GM18873 (cell line): ENCODE measurements at regions not wholly inside any gene's neighbourhood (a gene's known extent, or its start where the extent isn't known, plus 50 kb on each side); places are given as distances from the start of the nearest gene placed in this dataset.
"Not testable (repeated sequence)": the region's sequence is repeated elsewhere in the genome, so short reads cannot be mapped to it uniquely, and the experiment has no call there.

Experiments
- ATAC-seq: cut with Tn5 transposase; IDR thresholded peaks from one replicate; pipeline ENCODE4 v1.9.1; 2021; ENCODE audit warnings: mild to moderate bottlenecking, moderate library complexity, moderate number of reproducible peaks; ENCODE audit not compliant: unreplicated experiment, low FRiP score

DNA sequence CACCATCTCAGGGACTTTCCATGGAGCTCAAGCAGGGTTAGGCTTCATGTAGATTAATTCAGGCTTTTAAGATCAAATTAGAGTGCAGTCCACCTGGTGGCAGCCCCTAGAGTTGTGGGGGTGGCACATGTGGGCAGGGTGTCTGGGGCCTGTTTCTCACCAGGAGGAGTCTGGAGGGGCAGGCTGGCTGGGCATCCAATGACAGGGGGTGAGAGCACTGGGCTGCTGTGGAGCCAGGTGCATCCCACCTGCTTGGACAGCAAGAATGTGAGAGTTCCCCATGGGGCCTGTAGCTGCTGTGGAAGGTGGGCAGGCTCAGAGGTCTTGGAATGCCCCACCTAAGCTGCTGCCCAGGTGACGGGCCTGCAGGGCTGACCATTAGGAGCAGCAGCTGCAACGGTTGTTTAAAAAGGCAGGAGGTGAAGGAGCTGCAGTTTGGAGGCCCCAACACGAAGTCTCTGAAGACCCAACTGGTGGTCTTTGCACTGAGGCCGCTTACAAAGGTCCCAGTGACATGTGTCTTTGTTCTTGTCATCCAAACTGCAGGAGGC, 686.3 kb upstream of the HS6ST1 start:
- no peak for ATAC-seq

DNA sequence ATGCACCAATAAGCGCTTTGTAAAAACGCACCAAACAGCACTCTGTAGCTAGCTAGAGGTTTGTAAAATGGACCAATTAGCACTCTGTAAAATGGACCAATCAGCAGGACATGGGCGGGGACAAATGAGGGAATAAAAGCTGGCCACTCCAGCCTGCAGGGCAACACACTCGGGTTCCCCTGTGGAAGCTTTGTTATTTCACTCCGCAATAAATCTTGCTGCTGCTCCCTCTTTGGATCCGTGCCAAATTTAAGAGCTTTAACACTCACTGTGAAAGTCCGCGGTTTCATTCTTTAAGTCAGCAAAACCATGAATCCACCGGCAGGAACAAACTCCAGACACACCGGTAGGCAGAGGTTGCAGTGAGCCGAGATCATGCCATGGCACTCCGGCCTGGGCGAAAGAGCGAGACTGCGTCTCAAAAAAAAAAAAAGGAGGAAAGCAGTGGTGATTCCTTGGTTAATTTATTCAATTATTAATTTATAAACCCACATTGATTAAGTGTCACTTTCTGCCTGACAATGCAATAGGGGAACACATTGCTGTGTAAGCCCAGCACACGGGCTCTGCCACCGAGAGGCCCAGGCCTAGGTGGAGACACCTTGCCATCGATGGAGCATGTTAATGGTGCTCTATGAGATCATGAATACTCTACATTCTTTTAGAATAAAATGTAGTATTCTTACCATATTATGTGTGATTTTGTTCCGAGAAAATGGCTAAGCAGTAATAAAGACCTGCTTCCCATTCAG, 687.6 kb upstream of the HS6ST1 start:
- no peak for ATAC-seq

DNA sequence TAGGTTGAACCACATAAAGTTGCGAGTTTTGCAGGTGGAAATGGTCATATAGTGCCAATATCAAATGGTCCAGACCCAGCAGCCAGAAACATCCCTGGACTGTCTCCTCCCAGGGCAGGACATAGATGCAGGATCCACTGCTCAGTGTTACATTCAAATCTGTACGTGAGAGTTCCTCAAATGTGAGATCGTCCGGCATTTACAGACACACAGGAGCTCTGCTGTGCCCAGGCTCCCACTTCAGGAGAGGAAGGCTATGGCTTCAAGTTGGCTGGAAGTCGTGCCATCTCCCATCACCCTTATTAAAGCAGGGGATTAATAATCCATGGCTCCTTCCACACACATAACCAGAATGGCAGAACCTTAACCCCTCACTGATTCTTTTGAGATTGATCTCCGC, 688.2 kb upstream of the HS6ST1 start:
- ATAC-seq = no peak

DNA sequence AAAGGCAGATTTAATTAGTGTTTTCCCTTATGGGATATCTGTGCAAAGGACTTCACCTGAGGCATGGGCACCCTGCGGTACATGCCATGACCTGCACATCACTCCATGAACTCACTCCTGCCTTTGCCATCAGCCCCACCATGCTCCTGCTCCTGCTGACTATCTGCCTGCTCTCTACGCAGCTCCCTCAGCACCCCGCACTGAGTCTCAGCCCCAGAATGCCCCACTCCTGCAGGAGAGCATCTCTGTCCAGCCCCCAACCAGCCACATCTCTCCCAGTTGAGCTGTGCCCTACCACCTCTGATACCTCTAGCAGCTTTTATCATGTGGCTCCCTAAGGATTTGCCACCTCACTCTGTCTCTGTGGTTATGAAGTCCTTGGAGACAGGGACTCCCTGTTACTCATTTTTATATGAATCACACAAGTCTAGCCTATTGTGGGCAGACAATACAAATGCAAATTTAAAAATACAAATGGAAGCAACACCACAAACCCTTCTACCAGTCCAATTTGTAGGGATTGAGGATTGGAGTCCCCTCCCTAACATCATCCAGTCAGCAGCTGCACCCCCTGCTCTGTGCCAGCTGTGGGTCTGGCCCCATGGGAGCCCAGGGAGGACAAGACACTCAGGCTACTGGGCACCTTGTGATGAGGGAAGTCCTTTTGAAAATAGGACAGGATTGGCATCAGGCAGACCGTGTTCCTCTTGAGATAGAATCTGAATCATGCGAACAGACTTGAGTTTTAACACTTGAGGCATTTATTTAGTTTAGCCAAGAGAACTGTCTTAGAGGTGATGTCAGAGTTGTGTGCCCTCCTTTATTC, 689.6 kb upstream of the HS6ST1 start:
- no peak for ATAC-seq

DNA sequence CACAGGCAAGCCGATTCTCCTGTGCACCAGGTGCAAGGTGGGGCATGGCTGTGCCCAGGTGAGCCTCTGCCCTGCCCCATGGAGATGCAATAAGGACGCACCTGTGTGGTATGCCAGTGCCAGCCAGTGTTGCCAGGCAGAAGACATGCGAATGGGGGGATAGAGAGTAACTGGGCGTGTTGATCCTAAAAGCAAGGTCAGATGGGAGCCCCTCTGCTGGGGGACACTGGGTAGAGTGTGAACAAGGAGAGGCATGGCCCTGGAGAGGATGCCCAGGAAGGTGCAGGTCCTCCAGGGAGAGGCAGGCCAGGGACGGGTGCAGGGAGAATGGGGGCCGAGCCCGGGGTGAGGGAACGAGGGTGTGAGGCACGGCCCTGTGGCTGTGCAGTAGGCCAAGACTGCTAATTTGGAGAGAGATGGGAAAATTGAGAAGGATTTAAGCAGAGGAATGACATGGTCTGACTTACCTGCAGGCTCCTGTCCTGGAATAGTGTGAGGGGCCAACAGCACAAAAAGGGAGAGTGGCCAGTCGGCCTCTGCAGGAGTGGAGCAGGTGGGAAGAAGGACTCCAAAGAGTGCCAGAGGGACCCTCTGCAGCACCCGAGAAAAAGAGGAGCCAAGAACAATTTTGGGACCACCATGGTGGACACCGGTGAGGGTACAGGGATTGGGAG, 690.4 kb upstream of the HS6ST1 start:
- no peak for ATAC-seq

DNA sequence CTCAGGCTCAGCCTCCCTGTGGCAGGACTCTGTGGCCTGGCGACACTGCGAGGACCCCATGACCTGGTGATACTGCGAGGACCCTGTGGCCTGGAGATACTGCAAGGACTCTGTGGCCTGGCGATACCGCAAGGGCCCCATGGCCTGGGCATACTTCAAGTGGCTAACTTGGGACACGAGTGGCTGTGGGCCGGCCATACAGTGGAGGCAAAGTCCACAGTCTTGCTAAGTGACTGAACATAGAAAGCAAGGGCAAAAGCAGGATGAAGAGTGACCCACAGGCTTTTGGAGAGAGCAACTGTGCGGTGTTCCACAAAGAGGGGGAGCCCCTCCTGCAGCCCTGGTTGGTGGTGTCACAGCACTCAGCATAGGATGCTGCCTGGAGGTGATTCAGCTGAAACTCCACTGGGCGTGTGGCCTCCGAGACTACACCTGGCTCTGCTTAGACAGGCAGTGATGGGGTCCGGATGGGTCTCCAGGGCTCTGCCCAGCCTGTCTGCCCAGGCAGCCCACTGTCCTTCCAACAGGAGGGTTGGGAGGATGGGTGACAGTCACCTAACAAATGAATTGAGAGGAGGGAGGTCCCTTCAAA, 691.0 kb upstream of the HS6ST1 start:
- ATAC-seq = no peak

DNA sequence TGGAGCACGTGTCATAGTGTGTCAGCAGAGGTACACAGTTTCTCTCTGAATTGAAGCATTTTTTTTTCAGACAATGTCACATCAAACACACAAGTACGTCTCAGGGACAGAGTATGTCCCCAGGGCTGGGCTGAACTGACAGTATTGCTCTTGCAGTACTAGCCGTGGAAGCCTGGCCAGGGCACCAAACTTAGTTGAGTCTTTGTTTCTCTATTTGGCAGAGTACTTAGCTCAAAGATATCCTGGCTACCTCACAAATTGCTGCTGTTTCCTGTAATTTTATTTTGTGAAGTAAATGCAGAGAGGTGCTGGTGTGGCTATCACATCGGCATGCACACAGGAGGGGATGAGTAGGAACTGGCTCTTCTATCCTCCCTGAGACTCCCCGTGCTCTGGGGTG, 691.6 kb upstream of the HS6ST1 start:
- no peak for ATAC-seq

DNA sequence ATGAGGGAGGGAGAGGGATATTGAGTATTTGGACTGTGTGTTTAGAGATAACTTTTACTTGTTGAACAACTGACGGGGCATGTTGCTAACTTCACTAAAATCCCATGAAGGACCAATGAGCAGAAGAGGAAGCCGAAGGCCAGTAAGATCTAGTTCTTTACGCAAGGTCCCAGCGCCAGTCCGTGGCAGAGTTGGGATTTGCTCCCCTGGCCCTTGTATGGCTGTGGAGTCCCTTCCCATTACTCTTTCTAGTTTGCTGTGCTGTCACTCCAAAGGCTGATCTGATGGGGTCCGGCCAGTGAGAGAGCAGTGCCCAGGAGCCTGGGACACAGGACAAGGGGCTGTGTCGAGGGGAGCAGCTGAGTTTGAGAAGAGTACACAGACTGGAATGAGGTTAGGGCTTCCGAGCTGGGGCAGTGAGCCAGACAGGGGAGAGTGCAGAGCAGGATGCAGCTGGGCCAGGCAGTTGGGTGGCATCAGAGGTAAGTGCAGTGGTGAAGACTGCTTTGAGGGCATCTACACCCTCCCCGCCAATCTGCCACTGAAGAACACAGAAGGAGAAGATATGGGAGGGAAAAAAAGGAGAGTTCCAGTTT, 692.9 kb upstream of the HS6ST1 start:
- ATAC-seq = no peak

DNA sequence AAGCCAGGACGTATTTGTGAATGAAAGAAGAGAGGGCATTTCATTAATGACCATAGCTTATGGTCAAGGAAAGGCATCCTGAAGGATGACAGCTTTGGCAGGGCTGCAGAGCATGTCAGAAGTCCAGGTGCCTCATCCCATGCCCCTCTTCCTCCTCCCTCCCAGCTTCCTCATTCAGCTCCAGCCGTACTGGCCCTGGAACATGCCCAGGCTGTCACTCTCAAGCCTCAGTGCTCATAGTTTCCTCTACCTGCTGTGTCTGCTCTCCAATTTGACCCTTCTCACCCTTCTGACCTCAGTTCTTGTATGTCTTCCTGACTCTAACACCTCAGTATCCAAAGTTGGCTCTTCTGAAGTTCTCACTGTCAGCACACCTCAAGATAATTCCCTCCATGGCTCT, 695.8 kb upstream of the HS6ST1 start:
- no peak for ATAC-seq

DNA sequence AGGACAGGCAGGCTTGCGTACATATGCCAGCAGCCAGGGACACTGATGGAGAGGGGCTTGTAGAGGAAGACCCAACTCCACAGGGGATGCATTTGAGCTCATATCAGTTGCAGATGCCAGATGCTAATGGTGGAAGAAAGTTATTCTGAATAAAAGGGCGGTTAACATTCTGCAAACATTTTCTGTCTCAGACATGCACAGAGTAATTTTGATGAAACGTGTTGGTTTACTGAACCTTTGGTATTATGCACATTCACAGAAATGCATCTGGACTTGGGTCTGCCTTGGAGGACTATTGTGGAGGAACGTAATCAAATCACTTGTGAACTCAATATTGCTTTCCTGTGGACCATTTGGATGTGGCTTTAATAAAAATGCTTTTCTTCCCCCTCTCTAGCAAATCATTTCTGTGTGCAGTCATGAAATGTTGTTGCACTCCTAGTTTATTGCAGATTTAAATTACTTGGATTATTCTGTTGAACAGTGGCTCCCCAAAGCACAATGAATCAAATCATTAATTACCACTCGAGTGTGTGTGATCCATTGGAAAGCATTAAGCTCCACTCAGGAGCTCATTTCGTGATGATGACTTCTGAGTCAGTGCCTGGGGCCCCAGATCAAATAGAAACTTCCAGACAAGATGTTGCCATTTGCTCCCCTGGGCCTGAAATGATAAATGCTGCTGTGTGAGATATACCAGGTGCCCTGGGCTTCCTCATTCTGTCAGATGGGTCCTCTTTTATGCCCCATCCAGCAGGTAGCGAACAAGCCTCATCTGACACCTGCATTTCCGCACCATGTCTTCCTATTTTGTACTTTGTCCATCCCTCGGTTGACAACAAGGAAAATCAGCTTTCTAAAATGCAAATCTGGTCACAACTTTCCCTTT, 697.0 kb upstream of the HS6ST1 start:
- no peak for ATAC-seq

DNA sequence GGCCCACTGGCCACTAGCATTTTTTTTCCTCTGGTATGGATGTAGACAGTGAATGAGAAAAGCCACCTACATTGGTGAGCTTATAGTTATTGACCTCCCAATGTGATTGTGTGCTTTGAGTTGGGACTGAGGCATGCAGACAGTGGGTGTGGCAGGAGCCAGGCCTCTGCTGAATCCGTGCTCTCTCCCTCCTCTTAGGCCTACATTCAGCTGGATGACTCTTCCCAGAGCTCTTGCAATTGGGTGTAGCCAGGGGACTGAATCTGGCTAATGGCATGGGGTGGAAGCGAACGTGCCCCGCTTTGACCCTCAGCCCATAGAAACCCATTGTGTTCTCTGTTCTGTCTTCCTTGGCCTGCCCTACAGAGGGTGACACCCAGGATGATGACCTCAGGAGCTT, 698.3 kb upstream of the HS6ST1 start:
- ATAC-seq = no peak

DNA sequence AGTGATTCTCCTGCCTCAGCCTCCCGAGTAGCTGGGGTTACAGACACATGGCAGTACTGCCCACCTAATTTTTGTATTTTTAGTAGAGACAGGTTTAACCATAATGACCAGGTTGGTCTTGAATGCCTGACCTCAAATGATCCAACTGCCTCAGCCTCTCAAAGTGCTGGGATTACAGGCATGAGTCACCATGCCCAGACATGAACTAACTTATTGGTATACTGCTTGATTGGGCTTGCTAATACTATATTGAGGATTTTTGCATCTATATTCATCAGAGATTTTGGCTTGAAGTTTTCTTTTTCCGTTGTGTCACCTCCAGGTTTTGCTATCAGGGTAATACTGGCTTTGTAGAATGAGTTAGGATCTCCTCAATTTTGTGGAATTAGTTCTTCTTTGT, 706.1 kb upstream of the HS6ST1 start:
- no peak for ATAC-seq

DNA sequence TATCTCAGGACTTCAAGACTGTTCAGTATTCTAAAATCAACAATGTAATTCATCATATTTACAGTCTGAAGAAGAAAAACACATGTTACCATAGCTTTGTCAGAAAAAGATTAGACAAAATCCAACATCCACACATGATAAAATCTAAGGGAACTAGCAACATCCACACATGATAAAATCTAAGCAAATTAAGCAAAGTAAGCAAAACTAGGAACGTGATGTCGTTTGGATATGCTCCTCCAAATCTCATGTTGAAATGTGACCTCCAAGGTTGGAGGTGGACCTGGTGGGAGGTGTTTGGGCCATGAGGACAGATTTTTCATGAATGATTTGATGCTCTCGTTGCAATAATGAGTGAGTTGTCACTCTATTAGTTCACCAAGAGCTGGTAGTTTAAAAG, 717.3 kb upstream of the HS6ST1 start:
- no peak for ATAC-seq

DNA sequence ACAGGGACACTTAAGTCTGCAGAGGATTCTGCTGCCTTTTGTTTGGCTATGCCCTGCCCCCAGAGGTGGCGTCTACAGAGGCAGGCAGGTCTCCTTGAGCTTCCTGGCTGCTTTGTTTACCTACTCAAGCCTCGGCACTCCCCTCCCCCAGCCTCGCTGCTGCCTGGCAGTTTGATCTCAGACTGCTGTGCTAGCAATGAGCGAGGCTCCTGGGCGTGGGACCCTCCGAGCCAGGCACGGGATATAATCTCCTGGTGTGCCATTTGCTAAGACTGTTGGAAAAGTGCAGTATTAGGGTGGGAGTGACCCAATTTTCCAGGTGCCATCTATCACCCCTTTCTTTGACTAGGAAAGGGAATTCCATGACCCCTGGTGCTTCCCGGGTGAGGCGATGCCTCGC, 725.0 kb upstream of the HS6ST1 start:
- not testable (repeated sequence) for ATAC-seq

DNA sequence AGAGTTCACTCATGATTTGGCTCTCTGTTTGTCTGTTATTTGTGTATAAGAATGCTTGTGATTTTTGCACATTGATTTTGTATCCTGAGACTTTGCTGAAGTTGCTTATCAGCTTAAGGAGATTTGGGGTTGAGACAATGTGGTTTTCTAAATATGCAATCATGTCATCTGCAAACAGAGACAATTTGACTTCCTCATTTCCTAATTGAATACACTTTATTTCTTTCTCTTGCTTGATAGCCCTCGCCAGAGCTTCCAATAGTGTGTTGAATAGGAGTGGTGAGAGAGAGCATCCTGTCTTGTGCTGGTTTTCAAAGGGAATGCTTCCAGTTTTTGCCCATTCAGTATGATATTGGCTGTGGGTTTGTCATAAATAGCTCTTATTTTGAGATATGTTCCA, 727.8 kb upstream of the HS6ST1 start:
- not testable (repeated sequence) for ATAC-seq

DNA sequence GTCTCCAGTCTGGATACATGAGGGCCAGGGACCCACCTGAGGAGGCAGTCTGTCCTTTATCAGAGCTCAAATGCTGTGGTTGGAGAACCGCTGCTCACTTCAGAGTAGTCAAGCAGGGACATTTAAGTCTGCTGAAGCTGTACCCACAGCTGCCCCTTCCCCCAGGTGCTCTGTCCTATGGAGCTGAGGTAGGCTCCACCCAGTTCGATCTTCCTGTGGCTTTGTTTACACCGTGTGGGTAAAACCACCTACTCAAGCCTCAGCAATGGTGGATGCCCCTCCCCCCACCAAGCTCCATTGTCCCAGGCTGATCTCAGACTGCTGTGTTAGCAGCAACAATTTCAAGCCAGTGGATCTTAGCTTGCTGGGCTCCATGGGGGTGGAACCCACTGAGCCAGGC, 731.4 kb upstream of the HS6ST1 start:
- ATAC-seq = no peak

DNA sequence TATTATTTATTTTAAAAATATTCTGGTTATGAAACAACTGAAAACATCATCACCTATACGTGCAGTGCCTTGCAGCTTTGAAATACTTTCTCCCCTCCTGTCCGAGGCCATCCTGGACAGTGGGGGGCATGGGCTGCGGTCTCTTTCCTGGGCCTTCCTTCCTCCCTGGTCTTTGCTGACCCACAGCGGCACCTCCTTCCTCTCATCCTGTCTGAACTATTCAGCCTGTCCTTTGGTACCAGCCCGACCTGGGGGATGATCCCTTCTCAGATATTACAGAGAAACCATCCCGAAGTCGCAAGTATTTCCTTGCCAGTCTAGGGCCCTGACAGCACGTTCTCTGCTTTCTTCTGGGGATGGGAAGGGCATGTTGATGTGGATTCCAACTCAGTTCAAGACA, 736.6 kb upstream of the HS6ST1 start:
- no peak for ATAC-seq

DNA sequence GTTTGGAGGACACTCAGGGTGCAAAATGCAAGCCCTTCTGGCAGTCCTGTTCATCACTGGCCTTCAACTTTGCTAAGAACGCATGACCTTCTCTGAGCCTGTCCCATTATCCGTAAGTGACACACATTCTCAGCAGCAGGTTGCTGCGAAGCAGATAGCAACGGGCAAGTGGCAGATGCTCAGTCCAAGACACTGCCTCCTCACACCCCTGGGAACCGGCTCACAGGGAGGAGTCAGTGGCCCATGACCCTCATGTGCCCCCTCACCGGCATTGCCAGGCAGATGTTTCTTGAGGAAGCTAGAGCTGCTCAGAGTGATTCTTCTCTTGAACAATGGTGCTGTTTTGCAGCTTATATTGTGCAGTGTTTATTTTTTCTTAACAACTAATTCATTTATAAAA, 737.2 kb upstream of the HS6ST1 start:
- no peak for ATAC-seq

DNA sequence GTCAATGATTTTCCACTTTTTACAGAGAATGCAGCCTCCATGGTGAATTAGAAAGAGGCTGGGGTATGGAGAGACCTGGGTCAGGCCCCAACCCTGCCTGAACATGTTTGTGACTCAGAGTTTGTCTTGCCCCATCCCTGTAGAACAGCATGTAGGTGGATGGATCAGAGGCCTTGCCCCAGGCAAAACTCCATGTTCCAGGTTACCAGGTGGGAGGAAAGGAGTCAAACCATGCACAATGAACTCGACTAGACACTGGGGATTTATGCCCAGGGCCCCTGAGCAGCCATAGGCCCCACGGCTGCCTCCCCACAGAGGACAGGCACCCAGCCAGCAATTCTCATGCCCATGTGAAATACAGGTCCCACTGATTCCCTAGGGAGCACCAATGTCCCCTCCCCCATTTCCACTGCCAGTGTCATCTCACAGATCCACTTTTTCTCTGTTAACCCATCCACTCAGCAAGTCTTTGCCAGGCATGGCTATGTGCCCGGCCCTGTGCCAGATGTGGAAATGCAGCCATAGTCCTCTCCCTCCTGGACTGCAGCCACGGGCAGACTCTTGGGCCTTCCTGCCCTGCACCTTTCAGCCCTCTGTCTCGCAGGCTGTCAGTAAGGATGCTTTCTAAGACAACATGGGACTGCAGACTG, 737.8 kb upstream of the HS6ST1 start:
- ATAC-seq = no peak
